Iris pigment epithelial cell (primary cell): ENCODE measurements at regions not wholly inside any gene's neighbourhood (a gene's known extent, or its start where the extent isn't known, plus 50 kb on each side); places are given as distances from the start of the nearest gene placed in this dataset.

Source experiments
- DNase-seq: peaks from one replicate; pipeline ENCODE4 v3.0.0-alpha.2; 2011; ENCODE audit warnings: low read depth

DNA sequence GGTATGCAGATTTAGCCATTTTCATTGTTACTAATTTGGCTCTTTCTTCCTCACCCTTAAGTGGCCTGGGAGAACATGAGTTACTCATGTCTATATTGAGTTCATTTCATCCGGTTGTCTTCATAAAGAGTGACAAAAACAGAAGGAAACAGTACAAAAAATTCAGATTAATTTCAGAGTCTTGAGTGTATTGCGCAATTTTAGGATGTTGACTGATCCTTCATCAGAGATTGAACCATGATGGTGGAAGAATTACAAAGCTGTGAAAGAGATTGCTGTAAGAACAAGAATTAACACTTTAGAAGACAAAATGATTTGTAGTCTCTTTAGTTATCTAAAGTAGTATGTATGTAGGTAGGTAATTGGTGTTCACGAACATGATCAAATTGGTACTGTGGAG is 194.0 kb upstream of the PPP1R3A start:
- no peak for DNase-seq

DNA sequence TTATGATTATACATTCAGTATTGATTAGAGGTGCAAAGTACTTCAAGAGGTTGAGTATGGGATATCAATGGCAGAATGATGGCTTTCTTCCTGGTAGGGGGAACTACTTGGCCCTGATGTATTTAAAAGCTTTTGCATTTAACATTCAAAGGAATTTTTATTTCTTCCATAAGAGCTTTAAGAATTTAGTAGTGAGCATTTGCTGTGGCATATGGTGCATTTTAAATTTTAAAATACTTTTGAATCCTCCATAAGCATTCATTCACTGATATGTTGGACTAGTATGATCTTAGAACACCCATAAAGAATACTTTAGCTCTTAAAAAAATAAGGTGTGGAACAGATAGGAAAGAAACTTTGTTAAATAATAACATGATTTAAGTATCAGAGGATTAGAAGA is 191.9 kb upstream of the PPP1R3A start:
- DNase-seq: no peak

DNA sequence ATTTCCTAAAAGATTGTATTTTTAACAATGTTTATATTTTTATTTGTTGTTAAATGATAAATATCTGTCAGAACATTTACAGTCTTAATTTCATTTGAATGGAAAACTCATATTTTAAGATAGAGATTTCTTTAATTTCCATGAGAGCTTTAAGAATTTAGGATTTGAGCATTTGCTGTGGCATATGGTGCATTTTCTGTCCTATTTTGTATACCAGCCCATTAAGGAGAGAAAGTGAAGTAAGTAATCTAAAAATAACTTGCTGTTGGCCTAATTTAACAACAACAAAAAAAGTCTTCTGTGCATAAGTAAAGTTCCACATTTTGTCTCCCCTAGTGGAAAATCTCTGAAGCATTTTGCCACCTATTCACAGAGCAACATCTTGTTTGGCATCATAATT is 190.9 kb upstream of the PPP1R3A start:
- no peak for DNase-seq

DNA sequence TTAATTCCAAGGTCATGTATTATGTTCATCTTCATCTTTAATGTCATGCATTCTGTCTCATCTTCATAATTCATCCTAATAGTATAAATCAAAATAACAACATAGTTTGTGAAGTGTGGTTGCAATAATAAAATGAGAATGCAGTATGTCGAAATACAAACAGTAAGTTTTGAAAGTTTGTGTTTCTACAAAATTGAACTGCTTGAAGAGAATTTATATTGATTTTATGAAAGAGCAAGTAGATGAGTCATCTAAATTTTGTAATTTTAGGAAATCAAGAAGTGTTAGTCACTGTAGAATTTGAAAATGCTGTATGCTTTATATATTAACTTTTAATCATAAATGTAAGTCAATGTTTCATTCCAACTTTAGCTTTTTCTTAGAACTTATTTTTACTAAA is 190.5 kb upstream of the PPP1R3A start:
- DNase-seq: no peak

DNA sequence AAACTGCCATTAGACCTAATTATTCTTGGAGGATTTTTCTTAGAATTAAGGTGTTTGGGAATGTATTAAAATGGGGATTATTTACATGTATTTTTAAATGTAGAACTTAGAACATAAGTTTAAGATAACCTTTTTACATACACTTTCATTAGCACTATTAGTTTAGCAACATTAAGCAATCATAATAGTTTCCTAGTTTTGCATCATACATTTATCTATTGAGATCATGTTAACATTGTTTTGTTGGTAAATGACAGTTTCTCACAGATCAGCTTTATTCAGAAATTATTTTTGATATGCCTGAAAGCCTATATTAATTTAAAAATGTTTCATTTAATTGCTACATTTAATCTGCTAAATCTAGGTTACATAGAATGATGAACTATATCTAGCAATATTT is 189.7 kb upstream of the PPP1R3A start:
- no peak for DNase-seq

DNA sequence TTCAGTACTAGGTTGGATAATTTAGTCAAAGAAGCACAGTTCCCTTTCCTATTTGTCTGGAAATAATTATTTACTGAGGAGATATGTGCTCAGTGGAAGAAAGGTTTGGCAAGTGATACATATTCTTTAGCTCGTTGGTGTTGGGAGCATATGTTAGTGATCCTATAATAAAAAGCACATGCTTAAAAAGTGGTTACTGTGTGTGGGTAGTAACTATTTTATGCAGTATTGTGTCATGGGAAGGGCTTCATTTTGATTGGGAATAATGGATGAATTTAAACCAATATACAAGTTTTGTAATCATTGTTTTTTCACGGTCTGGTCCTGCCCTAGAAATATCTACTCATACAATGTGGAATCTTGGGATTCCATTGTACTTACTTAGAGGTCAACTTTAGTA is 188.7 kb upstream of the PPP1R3A start:
- DNase-seq: no peak

DNA sequence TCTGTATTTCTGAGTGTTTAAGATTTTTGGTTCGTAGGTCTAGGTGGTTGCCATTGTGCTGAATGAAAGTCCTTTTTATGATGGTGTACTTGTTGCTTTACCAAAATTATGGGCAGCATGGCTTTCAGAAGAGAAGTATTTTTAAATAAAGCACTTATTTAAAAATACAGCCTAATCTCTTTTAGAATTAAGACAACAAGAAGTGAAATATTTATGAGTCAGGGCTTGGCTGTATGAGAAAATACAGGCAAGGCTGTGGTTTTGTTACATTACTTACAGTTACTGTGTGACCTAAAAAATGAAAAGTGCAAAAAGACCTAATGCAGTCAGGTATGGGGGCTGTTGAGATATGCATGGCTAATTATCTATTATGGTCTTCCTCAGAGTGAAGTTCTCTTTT is 185.2 kb upstream of the PPP1R3A start:
- DNase-seq: no peak

DNA sequence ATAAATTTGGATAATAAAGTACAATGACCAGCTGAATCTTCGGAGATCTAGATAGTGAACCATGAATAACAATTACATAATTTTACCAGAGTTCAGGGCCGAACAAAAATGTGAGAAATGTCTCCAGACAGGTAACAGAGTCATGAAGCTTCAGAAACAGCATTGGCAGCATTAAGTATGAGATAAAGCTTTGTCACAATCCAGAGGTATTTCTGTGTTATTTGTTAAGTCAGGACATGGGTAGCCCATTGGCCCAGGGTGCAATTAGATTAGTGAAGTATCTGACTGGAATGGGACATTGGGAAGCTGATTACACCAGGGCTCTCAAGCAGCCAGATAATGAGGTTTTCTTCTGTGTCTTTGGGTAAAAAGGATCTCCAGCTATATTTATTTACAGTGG is 184.2 kb upstream of the PPP1R3A start:
- DNase-seq: no peak

DNA sequence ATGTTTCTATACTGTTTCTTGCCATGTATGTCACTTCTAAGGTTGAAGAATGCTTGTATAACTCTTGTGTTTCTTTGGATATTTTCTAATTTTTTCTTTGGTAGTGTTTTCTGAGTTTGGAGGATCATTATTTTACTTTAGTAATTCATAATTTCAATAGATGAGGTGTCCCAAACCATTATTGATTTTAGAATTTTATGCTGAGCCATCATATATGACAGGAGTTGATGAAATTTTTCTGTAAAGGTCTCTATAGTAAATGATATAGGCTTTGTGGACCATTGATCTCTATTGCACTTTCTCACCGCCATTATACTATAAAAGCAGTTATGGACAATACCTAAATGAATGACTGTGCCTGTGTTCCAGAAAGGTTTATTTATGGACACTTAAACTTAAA is 183.3 kb upstream of the PPP1R3A start:
- no peak for DNase-seq

DNA sequence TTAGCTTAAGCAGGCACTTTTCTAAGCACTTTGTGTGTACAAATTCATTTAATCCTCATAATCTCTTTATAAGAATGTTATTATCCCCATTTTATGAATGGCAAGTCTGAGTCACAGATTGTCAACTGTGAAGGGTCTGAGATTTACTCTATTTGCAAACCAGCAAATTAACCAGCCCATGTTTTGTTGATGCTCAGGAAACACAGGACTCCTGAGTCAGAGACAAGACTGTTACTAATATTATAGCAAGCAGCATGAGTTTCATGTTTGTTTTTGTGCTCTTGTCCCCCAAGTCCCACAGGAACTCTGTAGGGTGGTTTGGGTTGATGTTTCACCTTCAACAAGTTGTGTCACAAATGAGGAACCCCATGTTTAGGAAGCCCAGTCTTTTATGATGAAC is 182.0 kb upstream of the PPP1R3A start:
- DNase-seq: no peak

DNA sequence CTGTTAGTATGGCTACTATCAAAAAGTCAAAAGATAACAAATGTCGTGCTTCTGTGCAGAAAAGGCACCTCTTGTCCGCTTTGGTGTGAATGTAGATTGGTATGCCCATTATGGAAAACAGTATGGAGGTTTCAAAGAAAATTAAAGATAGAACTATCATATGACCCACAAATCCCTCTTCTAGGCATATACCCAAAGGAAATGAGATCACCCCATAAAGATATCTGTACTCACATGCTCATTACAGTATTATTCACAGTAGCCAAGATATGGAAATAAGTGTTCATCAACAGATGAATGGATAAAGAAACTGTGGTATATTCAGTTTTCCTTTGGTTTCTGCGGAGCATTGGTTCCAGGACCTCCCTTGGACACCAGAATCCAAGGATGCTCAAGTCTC is 180.5 kb upstream of the PPP1R3A start:
- DNase-seq: no peak

DNA sequence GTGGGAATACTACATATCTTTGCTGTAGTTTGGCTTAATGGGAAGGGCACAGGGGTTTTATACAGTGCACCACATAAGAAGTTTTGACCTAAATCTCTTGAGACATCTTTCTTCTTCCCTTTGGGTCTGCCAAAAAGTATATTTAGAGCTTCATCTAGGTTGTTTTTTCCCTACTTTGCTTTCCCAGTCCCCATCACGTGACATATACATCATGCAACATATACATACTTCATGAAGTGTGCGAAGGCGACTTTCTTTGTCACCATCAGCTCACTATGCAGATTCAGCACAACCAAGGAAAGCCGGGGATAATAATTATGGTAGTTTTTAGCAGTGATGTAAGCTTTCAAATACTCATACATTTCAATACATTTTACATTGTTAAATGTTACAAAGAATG is 177.1 kb upstream of the PPP1R3A start:
- DNase-seq: no peak

DNA sequence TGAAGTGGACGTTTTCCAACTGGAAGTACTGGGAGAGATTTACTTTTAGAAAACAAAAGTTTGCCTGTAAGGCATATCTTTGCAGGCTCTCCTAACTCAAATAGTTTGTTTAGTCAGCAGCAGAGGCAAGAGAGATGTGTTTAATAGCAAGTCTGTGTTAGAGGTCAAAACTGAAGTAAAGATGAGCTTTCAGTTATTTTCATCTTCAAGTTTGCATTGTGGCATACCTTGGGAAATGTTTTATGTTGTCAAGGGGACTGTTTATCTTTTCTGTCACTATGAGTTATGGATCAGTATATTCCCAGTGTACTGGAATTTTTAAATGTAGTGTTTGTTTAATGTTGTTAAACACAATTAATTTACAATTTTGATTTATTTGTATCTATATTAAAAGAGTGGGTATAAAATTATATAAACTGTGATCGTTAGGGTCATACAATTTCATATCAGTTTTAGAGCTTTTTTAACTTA is 169.7 kb upstream of the PPP1R3A start:
- no peak for DNase-seq

DNA sequence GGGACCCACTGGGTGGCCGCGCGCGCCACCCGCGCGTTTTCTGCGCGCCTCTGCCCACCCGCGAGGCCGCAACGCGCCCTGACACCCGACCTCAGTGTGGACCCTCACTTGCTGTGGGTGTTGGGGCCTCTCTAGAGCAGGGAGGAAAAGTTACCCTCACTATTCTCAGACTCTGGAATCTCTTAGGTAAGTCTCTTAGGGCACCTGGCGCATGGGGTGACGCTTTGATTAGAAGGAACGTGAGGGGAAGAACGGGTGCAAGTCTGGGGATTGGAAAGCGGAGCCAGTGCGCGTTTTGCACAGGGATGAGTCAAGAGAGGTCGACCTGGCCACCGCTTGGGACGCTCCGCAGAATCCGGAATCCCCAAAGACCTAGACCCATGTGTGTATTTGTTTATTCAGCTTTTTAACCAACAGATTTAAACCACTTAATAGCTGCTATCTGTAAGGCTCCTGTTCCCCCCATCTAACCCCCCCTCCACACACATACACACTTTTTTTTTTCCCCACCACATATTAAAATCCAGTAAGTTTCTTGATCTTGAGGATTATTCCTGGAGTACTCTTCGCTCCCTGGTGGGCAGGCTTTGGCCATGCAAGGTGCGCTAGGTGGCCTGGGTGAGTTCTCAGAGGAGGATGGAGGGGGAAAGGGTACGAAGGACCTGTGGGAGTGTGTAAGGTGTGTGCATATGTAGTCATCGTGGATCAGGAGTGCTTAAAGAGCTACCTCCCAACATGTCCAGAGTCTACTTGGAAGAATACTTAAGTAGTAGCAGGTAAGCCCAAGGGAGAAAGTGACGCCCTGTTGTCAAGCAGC is 169.1 kb upstream of the PPP1R3A start:
- DNase-seq: no peak

DNA sequence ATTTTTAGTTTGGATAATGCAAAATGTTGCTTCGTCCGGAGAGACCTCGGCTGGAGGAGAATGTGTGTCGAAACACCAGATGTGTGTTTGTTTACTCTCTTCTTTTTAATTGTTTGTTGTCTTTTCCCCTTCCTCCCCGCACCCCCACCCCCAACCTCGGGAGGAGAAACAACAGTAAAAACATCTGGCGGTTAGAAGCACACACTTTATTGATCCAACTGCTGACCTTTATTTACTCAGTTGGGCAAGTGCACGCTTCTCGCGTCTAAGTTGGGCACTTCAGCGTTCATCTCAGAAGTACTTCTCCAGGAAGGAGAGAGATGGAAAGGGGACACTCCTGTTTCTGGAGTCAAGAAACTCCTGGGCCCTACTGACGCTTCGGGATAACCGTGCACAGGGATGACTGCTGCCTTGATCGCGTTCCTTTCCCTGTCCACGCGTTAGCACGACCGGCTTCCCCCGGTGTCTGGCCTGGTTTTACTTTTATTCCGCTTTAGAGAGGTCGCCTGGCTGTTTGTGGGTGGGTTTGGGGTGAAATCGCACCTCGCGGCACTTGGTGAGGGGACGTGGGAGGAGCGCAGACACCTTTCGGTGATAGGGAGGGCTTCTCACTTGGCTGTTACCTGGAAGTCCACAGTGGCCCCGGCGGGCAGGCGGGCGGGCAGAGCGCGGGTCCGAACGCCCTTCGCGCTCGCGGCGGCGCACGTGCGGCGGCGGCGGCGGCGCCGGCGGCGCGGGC is 168.3 kb upstream of the PPP1R3A start:
- no peak for DNase-seq

DNA sequence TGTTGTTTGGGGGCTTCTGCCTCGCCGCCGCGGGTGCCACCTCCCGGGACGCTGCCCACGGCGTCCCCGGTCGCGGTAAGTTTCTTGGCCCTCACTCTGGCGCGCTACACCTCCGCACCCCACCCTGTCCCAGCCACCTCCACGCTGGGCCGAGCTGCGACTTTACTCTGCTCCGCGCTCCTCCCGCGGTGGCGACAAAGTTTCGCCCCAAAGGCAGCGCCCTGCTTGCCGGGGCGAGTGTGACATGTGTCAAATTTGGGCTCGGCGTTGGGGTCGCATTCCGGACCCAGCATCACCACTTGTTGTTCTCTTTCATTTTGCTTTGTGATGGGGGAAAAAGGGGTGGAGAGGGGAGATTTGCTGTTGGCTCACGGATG is 167.7 kb upstream of the PPP1R3A start:
- no peak for DNase-seq

DNA sequence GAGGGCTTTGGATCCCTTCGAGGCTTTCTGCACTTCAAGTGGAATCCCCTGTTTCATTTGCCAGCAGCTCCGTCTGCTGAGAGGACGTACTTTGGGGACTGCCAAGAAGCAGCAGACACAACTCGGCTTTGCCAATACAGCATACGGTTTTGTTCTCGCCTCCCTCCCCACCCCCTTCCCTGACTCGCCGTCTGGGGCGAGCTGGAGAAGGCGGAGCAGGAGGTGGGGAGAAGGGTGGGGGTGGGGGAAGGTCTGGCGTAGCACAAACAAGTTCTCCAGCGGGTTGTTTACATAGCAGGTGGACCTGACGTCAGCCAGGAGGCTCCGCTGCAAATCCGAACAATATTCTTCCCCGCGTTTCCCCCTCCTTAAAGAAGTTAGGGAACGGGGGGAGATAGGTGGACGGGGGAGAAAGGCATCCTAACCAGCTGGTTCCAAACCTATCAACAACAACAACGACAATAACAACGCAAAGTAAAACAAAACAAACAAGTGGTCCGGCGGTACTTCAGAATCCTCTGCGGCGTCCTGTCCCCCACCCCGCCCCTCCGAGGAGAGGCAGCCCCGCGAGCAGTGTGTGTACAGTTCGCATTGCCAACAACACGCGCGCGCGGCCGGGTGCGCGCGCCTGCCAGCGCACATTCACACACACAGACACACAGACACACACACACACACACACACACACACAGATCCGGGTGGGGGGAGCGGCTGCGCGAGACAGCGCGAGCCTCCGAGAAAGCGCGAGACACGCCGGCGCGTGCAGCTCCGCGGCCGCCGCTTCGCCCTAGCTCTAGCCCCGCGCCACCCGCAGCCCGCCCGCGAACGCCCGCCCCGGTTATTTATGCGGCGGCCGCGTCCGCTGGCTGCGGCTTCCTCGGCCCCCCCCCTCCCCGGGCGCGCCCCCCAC is 167.0 kb upstream of the PPP1R3A start:
- peak; percentile 55 for DNase-seq

DNA sequence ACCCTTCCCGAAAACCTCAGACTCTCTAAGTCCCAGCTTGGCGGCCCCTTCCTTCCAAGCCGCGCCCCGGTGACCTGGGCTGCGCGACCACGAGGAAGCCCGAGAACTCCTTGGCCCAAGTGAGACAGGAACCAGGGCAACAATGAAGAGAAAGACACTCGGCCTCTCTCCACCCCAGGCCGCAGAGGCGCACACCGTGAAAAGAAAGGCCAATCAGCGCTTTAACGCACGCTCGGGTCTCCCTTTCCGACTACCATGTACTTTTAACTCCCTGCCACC is 166.4 kb upstream of the PPP1R3A start:
- DNase-seq: no peak

DNA sequence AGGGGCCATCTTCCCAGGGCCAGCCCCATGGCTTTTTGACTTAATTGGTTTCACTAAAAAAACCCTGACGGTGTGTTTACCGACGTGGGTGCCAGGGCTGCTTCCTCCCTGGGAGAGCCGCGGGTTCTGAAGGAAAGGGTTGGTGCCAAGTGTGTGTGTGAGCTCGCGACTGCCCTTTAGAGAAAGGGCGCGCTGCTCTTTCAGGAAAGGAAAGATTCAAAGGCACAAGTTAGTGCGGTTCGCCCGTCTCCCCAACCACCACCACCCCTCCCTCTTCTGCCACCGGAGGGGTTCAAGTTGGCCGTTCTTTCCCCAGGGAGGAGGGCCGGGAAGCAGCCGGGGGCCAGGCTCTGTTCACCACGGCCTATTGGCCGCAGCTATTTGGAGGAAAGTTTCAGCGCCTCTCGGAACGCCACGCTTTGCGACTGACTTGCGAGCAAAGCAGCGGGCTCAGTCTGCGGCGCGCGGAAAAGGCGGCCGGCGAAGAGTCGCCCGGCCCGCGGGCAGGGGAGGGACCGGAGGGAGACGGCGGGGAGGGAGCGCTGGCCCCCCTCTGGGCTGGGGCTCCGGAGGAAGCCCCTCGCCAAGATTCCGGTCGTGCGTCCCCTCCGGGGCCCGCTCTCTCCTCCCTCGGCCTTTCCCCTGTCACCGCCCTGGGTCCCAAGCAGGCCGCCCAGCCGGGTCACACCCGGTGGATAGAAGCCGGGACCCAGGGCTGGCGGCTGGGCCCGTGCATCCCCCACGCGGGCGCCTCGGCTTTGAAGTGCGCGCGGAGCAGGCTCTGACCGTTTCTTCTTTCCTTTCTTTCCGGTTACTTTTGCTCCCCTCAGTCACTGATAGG is 165.9 kb upstream of the PPP1R3A start:
- DNase-seq: no peak

DNA sequence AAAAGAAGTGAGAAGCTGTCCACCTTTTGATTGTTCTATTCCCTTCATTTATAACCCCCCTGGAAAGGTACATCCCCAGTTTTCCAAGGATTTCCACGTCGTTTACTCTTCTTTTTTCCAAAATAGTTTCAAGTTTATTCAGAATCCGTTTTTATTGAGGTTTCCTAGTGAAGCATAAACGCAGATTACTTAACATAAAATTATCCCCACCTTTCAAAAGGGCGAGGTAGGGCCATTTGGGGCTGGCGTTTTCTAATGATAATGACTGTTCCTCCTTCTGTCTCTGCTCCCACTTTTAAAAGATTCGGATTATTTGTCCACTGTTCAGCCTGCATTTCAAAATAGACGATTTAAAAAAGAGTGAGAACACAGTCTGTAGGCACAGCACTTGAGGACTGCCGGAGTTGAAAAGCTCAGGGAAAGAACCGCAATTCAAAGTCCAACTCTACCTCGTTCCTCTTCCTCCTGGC is 165.2 kb upstream of the PPP1R3A start:
- DNase-seq: no peak

DNA sequence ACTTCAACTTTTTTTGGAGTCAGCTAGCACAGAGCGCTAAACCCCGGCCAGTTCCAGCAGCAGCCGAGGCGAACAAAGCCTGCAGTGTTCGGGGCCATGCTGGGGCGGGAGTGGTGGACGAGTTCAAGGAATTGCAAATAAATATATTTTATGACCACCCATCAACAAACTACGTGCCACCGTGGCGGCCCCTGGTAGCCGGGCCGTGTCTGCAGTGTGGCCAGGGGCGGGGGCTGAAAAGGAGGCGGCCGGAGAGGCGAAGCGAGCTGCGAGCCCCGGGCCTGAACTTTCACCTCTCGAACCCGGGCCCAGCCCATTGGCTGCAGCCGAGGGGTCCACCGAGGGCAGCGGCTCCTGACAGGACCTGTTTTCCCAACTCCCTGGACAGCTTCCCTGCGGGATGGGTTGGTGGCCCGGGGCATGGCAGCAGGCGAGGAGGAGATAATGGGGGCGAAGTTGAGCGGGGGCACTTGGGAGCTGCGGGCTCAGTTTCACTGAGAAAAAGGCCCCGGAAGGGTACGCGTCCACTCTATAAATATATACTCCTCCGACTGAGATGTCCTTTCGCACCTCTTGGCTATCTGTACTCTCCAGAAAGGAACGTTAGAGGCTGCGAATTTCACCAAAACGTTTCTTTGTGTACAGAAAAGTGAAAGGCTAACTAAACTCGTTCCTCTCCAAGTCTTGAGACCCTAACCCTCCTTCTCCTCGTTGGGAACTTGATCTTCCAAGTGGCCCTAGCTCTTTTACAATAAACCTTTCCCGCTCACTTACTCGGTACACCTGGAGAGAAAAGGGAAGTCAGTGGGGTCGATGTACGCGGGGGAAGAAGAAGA is 164.6 kb upstream of the PPP1R3A start:
- no peak for DNase-seq
